ENCODE measurements at regions not wholly inside any gene's neighbourhood (a gene's known extent, or its start where the extent isn't known, plus 50 kb on each side); places are given as distances from the start of the nearest gene placed in this dataset.

DNA sequence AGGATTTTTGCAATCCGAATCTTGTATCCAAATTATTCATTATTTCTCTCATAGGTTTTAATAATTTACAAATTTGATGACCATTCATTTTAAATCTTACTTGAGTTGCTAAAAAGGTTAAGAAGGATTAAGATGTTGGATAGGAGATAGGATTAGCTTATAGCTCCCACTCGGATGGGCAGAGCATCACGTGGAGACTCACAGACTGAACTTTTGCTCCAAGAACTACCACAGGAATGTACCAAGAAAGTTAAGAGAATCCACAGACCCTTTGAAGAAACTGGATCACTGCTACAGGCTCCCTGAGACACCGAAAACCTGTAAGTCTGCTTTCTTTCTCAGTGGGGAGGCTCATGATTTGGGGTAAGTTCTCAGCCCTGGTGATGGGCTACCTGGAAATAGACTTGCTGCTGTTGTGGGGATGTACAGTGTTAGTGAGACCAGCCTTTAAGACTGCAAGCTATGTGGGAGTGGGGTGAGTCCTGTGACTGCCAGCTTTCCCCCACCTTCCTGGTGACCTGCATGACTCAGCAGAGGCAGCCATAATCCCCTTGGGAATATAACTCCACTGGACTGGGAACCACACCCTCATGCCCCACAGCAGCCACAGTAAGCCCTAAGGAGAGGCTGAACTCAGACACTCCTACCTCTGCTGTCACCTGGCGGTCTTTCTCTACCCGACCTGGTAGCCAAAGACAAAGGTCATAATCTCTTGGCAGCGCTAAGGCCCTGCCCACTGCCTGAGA lies 1458.0 kb downstream of the OLFM4 start:
- TF ChIP-seq EMX1 (CRISPR knock-in tag; IDR thresholded peaks at IDR 0.05): no peak
- no peak for TF ChIP-seq TEAD4 (CRISPR knock-in tag; IDR thresholded peaks at IDR 0.05)
- no peak for TF ChIP-seq PREB (CRISPR knock-in tag; IDR thresholded peaks at IDR 0.05; ENCODE audit: borderline replicate concordance)
- no peak for TF ChIP-seq NFYB (CRISPR knock-in tag; conservative IDR thresholded peaks at IDR 0.05; ENCODE audit: low read depth)
- TF ChIP-seq, protein P1, sequence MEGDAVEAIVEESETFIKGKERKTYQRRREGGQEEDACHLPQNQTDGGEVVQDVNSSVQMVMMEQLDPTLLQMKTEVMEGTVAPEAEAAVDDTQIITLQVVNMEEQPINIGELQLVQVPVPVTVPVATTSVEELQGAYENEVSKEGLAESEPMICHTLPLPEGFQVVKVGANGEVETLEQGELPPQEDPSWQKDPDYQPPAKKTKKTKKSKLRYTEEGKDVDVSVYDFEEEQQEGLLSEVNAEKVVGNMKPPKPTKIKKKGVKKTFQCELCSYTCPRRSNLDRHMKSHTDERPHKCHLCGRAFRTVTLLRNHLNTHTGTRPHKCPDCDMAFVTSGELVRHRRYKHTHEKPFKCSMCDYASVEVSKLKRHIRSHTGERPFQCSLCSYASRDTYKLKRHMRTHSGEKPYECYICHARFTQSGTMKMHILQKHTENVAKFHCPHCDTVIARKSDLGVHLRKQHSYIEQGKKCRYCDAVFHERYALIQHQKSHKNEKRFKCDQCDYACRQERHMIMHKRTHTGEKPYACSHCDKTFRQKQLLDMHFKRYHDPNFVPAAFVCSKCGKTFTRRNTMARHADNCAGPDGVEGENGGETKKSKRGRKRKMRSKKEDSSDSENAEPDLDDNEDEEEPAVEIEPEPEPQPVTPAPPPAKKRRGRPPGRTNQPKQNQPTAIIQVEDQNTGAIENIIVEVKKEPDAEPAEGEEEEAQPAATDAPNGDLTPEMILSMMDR (IDR thresholded peaks at IDR 0.05): no peak
- TF ChIP-seq, protein P2, sequence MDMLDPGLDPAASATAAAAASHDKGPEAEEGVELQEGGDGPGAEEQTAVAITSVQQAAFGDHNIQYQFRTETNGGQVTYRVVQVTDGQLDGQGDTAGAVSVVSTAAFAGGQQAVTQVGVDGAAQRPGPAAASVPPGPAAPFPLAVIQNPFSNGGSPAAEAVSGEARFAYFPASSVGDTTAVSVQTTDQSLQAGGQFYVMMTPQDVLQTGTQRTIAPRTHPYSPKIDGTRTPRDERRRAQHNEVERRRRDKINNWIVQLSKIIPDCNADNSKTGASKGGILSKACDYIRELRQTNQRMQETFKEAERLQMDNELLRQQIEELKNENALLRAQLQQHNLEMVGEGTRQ (CRISPR knock-in tag; IDR thresholded peaks at IDR 0.05): no peak
- no peak for TF ChIP-seq KAT7 (CRISPR knock-in tag; IDR thresholded peaks at IDR 0.05; ENCODE audit: borderline replicate concordance)
- TF ChIP-seq, protein P3, sequence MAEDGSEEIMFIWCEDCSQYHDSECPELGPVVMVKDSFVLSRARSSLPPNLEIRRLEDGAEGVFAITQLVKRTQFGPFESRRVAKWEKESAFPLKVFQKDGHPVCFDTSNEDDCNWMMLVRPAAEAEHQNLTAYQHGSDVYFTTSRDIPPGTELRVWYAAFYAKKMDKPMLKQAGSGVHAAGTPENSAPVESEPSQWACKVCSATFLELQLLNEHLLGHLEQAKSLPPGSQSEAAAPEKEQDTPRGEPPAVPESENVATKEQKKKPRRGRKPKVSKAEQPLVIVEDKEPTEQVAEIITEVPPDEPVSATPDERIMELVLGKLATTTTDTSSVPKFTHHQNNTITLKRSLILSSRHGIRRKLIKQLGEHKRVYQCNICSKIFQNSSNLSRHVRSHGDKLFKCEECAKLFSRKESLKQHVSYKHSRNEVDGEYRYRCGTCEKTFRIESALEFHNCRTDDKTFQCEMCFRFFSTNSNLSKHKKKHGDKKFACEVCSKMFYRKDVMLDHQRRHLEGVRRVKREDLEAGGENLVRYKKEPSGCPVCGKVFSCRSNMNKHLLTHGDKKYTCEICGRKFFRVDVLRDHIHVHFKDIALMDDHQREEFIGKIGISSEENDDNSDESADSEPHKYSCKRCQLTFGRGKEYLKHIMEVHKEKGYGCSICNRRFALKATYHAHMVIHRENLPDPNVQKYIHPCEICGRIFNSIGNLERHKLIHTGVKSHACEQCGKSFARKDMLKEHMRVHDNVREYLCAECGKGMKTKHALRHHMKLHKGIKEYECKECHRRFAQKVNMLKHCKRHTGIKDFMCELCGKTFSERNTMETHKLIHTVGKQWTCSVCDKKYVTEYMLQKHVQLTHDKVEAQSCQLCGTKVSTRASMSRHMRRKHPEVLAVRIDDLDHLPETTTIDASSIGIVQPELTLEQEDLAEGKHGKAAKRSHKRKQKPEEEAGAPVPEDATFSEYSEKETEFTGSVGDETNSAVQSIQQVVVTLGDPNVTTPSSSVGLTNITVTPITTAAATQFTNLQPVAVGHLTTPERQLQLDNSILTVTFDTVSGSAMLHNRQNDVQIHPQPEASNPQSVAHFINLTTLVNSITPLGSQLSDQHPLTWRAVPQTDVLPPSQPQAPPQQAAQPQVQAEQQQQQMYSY (CRISPR knock-in tag; IDR thresholded peaks at IDR 0.05): no peak
- TF ChIP-seq, protein P4, sequence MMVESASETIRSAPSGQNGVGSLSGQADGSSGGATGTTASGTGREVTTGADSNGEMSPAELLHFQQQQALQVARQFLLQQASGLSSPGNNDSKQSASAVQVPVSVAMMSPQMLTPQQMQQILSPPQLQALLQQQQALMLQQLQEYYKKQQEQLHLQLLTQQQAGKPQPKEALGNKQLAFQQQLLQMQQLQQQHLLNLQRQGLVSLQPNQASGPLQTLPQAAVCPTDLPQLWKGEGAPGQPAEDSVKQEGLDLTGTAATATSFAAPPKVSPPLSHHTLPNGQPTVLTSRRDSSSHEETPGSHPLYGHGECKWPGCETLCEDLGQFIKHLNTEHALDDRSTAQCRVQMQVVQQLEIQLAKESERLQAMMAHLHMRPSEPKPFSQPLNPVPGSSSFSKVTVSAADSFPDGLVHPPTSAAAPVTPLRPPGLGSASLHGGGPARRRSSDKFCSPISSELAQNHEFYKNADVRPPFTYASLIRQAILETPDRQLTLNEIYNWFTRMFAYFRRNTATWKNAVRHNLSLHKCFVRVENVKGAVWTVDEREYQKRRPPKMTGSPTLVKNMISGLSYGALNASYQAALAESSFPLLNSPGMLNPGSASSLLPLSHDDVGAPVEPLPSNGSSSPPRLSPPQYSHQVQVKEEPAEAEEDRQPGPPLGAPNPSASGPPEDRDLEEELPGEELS (CRISPR knock-in tag; IDR thresholded peaks at IDR 0.05): no peak
- TF ChIP-seq SMAD4 (CRISPR knock-in tag; IDR thresholded peaks at IDR 0.05): no peak
